ENCODE measurements at regions not wholly inside any gene's neighbourhood (a gene's known extent, or its start where the extent isn't known, plus 50 kb on each side); places are given as distances from the start of the nearest gene placed in this dataset.

DNA sequence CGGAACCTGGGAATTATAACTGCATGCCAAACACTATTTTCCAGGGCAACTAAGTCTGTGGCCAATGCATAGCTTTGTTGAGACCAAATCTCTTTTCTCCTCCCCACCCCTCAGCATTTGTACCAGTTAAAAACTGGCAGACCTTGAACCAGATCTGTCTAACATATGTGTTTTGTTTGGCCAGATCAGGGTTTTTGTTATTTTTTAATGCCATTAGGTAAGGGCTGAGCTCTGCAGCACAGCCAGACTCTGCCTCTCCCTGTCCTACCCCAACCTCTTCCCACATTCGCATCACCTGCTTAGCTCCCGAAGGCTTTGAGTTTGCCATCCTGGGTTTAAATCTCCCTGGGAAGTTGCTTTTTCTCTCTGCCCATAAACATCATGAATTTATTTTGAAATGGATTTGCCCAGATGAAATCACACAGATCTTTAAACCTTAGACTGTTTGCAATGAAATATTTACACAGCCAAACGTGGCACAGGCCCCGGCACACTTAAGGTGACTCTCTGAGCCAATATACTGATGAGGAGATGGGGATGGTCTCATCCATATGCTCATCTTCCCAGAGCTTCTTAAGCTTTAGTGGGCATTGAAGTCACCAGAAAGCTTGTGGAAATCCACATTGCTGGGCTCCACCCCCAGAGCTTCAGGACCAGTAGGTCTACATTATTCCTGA, 54.0 kb upstream of the ALDH1B1 start:
- TF ChIP-seq, protein P1, sequence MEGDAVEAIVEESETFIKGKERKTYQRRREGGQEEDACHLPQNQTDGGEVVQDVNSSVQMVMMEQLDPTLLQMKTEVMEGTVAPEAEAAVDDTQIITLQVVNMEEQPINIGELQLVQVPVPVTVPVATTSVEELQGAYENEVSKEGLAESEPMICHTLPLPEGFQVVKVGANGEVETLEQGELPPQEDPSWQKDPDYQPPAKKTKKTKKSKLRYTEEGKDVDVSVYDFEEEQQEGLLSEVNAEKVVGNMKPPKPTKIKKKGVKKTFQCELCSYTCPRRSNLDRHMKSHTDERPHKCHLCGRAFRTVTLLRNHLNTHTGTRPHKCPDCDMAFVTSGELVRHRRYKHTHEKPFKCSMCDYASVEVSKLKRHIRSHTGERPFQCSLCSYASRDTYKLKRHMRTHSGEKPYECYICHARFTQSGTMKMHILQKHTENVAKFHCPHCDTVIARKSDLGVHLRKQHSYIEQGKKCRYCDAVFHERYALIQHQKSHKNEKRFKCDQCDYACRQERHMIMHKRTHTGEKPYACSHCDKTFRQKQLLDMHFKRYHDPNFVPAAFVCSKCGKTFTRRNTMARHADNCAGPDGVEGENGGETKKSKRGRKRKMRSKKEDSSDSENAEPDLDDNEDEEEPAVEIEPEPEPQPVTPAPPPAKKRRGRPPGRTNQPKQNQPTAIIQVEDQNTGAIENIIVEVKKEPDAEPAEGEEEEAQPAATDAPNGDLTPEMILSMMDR (conservative IDR thresholded peaks at IDR 0.05; ENCODE audit: low read depth in 2 of 2), result no peak
- TF ChIP-seq, protein P2, sequence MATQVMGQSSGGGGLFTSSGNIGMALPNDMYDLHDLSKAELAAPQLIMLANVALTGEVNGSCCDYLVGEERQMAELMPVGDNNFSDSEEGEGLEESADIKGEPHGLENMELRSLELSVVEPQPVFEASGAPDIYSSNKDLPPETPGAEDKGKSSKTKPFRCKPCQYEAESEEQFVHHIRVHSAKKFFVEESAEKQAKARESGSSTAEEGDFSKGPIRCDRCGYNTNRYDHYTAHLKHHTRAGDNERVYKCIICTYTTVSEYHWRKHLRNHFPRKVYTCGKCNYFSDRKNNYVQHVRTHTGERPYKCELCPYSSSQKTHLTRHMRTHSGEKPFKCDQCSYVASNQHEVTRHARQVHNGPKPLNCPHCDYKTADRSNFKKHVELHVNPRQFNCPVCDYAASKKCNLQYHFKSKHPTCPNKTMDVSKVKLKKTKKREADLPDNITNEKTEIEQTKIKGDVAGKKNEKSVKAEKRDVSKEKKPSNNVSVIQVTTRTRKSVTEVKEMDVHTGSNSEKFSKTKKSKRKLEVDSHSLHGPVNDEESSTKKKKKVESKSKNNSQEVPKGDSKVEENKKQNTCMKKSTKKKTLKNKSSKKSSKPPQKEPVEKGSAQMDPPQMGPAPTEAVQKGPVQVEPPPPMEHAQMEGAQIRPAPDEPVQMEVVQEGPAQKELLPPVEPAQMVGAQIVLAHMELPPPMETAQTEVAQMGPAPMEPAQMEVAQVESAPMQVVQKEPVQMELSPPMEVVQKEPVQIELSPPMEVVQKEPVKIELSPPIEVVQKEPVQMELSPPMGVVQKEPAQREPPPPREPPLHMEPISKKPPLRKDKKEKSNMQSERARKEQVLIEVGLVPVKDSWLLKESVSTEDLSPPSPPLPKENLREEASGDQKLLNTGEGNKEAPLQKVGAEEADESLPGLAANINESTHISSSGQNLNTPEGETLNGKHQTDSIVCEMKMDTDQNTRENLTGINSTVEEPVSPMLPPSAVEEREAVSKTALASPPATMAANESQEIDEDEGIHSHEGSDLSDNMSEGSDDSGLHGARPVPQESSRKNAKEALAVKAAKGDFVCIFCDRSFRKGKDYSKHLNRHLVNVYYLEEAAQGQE (IDR thresholded peaks at IDR 0.05; ENCODE audit: unreplicated experiment), result no peak
- no peak for TF ChIP-seq EZH2 (IDR thresholded peaks at IDR 0.05; ENCODE audit: low read depth, unreplicated experiment)
- TF ChIP-seq CREB1 (CRISPR knock-in tag; IDR thresholded peaks at IDR 0.05; ENCODE audit: low read depth), result no peak
- no peak for TF ChIP-seq POLR2AphosphoS5 (IDR thresholded peaks at IDR 0.05; ENCODE audit: low read depth)
- TF ChIP-seq JUNB (IDR thresholded peaks at IDR 0.05; ENCODE audit: unreplicated experiment), result no peak

Data from GM23338 (cell line).